Choroid plexus epithelial cell (primary cell): ENCODE measurements at regions not wholly inside any gene's neighbourhood (a gene's known extent, or its start where the extent isn't known, plus 50 kb on each side); places are given as distances from the start of the nearest gene placed in this dataset.

Experiments used
- DNase-seq: peaks from one replicate; pipeline ENCODE4 v3.0.0-alpha.2; 2010; ENCODE audit warnings: low read depth
- H3K4me3 ChIP-seq: 2 replicates; pipeline ENCODE4 v1.5.1; 2011; ENCODE audit warnings: low read depth, mild to moderate bottlenecking, control low read depth, low read length, moderate library complexity
- TF ChIP-seq, protein P1 (sequence below): conservative IDR thresholded peaks from 2 replicates; pipeline ENCODE4 v1.5.1; 2011; ENCODE audit warnings: low read depth, mild to moderate bottlenecking, control low read depth, inconsistent platforms, low read length, moderate library complexity

DNA sequence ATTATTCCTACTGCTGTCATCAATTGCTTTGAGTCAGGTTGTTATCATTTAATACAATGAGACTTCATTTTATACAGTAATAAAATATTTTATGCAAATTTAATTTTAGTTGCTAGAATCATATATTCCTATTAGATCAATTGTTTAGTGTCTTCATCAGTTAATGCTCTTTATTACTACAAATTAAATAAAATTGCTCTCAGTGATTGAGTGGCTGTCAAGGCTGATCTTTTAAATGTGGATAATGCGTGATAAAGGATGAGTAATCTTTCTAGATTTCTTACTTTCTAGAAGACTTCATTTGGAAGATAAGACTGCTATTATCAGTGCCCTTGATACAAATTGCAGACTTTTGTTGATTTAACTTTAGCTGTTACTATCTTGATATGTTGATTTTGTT lies 59.6 kb upstream of the CDH2 start:
- no peak for DNase-seq
- no peak overlapping the region for H3K4me3 ChIP-seq
- TF ChIP-seq, protein P1, sequence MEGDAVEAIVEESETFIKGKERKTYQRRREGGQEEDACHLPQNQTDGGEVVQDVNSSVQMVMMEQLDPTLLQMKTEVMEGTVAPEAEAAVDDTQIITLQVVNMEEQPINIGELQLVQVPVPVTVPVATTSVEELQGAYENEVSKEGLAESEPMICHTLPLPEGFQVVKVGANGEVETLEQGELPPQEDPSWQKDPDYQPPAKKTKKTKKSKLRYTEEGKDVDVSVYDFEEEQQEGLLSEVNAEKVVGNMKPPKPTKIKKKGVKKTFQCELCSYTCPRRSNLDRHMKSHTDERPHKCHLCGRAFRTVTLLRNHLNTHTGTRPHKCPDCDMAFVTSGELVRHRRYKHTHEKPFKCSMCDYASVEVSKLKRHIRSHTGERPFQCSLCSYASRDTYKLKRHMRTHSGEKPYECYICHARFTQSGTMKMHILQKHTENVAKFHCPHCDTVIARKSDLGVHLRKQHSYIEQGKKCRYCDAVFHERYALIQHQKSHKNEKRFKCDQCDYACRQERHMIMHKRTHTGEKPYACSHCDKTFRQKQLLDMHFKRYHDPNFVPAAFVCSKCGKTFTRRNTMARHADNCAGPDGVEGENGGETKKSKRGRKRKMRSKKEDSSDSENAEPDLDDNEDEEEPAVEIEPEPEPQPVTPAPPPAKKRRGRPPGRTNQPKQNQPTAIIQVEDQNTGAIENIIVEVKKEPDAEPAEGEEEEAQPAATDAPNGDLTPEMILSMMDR = no peak
